ENCODE measurements at regions not wholly inside any gene's neighbourhood (a gene's known extent, or its start where the extent isn't known, plus 50 kb on each side); places are given as distances from the start of the nearest gene placed in this dataset.
"Not testable (repeated sequence)": the region's sequence is repeated elsewhere in the genome, so short reads cannot be mapped to it uniquely, and the experiment has no call there.

DNA sequence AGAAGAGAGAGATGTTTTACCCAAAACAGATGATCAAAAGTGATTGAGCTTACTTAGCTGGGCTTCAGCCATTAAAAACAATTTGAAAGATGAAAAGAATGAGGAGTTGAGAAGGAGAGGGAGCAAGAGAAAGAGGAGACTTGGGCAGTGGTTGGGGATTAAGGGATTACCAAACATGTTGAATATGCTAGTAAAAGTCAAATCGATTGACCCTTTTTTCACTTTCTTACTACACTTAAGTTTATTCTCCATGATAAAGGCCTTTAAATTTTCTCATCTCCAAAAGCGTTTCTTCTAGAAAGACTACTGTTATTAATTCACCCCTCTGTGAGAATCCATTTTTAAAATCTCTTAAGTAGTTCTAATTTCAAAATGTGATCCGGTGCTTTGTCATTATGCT is 1254.0 kb upstream of the PHF14 start:
- no peak for DNase-seq

DNA sequence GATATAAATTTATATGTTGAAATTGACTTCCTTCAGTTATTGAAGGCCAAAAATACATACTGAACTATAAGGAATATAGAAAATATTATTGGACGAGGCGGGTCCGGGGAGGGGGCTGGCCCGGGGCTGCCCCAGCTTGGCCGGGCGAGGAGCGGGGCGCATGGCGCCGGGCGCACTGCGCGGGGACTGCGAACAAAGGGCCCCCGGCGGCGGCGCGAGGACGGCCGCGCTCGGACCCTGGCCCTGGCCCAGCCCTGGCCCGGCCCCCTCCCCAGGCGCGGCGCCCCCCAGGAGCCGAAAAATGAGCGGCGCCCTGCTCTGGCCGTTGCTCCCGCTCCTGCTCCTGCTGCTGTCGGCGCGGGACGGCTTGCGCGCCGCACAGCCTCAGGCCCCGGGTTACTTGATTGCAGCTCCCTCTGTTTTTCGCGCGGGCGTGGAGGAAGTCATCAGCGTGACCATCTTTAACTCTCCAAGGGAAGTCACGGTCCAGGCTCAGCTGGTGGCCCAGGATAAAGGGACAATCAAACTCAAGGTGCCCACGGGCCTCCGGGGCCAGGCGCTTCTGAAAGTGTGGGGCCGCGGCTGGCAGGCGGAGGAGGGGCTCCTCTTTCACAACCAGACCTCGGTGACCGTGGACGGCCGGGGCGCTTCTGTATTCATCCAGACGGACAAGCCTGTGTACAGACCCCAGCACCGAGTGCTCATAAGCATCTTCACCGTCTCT is 1247.6 kb upstream of the PHF14 start:
- DNase-seq = not testable (repeated sequence)

DNA sequence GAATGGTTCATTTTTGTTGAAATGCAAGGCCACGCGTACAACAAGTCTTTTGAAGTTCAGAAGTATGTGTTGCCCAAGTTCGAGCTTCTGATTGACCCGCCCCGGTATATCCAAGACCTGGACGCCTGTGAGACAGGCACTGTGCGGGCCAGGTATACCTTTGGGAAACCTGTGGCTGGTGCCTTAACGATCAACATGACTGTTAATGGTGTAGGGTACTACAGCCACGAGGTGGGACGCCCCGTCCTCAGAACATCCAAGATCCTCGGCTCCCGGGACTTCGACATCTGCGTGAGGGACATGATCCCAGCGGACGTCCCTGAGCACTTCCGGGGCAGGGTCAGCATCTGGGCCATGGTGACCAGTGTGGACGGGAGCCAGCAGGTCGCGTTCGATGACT is 1246.9 kb upstream of the PHF14 start:
- not testable (repeated sequence) for DNase-seq

DNA sequence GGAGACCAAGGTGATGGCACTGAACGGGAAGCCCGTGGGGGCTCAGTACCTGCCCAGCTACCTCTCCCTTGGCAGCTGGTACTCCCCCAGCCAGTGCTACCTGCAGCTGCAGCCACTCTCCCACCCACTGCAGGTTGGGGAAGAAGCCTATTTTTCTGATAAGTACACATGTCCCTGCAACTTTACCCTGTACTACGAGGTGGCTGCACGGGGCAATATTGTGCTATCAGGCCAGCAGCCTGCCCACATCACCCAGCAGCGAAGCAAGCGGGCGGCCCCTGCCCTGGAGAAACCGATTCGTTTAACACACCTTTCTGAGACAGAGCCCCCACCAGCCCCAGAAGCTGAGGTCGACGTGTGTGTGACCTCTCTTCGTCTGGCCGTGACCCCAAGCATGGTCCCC is 1246.2 kb upstream of the PHF14 start:
- not testable (repeated sequence) for DNase-seq

DNA sequence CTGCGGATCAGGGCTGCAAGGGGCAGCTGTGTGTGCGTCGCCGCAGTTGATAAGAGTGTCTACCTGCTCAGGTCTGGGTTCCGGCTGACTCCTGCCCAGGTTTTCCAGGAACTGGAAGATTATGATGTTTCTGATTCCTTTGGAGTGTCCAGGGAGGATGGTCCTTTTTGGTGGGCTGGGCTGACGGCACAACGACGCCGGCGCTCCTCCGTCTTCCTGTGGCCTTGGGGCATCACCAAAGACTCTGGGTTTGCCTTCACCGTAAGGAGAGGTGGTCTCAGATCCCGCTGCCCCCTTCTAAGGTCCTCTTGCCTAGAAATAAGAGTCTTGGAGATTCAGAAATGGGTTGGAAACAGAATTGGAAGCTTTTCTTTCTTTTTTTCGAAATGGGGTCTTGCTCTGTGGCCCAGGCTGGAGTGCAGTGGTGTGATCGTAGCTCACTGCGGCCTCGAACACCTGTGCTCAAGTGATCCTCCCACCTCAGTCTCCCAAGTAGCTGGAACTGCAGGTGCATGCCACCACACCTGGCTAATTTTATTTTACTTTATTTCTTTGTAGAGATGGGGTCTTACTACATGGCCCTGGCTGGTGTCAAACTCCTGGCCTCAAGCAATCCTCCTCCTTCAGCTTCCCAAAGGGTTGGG is 1245.5 kb upstream of the PHF14 start:
- DNase-seq = not testable (repeated sequence)

DNA sequence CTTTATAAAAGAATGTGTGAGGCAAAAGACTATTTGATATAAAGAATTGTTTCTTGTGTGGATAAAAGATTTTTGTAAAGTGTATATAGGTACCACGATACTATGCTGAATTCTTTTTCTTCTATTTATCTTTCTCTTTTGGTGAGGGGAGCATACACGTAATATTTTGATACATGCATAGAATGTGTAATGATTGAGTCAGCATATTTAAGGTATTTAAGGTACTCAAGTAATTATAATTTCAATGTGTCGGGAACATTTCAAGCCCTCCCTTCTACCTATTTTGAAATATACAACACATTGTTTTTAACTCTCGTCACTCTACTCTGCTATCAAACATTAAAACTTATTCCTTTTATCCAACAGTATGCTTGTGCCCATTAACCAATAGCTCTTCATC is 1221.6 kb upstream of the PHF14 start:
- DNase-seq = no peak

DNA sequence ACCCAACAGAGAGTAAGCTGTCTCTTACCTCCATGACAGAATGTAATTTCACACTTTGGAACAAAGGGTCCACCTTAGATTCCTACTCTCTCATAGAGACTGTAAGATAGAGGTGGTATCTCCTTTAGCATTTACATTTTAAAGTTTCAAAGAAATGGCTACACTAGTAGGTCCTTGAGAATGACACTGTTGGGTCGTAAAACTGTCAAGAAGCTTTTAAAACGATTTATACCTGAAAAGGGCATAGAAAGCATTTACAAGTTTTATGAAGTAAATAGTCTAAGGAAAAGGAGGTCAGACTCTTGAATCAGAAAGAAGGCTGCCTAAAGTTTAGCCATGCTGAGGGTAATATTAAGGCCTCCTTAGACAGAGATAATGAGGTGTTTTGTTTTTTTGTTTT is 1212.4 kb upstream of the PHF14 start:
- DNase-seq = no peak

DNA sequence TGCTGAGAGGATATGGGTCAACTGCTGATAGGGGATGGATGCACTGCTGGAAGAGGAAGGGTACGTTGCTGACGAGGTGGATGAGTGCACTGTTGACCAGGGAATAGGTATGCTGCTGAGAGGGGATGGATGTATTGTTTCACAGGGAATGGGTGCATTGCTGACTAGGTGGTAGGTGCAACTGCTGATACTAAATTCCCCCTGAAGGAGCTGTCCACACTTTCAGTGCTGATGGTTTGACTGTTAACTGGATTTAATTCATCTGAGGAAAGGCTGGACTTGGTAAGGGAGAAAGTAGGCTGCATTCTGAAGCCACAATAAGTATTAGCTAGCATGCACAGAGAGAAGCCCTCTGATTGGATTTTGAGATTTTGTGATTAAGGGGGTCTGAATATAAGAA is 1196.8 kb upstream of the PHF14 start:
- no peak for DNase-seq

DNA sequence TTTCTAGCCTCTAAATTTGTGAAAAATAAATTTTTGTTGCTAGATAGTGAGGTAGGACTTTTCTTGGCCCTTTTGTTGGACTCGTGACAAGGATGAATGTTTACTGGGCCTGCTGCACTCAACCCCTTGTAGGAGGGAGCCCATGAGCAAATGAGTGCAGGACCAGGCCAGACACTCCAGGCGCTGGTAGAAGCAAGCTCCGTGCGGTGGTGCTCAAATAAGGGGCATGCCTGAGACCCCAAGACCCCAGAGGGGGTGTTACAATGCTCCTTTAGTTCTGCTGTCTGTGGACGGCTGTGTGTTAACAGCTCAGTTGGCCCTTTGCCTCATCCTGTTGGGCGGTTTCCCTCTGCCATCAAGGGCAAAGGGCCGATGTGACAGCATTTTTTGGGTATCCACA is 1195.3 kb upstream of the PHF14 start:
- no peak for DNase-seq

DNA sequence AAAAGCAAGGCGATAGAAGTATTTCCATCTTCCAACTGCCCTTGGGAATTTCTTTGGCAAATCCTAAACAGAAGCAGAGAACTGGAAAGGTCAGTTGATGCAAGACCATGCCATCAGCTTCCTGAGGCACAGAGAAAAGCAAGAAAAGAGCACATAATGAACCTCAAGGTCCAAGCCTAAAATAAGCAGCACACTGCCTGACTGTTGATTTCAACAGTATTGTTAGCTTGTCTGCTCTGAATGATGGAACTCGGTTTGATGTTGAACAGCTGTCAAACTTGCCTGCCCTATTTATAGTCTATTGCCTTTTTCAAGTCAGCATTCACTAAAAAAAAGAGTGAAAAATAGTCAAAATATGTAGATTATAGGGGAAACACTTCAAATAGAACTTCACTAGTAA is 1192.0 kb upstream of the PHF14 start:
- no peak for DNase-seq

DNA sequence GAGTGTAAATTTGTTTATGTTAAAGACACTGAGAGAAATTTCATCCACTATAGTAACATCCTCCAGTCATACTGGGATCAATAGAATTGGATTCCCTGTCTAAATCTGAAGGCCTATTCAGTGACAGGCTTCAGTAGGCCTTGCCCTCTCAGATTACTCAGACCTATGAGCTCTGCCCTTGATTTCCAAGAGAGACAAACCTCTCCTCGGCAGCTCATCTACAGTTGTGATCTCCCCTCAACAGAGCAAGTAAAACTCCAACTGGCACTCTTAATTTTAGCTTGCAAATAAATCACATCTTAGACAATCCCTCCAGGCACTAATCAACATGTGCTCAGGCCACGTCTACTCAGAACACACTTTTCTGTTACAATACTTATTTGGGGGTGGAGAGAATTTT is 1191.4 kb upstream of the PHF14 start:
- DNase-seq = no peak

DNA sequence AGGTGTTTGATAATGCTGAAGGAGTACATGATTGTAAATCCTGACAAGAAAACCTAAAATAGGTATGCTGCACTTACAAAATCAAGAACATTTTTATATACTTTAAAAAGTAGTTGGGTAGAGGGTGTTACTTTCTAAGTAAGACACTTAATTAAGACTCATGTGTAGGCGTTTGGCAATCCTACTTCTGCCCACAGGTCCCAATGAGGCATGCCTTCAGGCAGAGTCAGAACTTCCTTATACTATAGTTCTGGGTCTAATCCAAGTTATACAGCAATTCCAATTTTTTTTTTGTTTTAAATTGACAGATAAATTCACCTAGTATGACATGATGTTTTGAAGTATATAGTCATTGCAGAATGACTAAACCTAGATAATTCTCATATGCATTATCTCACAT is 1188.5 kb upstream of the PHF14 start:
- no peak for DNase-seq

DNA sequence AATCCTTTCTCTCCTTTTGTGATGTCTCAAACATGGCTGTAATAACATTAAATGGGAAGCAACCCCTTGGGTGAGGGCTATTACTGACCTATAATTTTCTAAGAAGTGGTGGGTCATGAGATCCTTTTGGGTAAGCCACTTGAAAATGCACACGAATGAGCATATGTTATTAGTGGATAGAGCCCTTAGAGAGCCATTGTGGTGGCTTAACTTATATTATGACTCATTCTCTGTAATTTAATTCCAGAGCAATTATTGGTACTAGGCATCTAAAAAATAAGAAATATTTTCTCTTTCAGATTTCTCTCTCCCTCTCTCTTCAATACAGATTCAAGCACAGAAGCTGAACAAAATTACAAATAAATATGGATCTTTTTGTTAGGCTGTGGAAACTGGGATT is 1177.4 kb upstream of the PHF14 start:
- no peak for DNase-seq

DNA sequence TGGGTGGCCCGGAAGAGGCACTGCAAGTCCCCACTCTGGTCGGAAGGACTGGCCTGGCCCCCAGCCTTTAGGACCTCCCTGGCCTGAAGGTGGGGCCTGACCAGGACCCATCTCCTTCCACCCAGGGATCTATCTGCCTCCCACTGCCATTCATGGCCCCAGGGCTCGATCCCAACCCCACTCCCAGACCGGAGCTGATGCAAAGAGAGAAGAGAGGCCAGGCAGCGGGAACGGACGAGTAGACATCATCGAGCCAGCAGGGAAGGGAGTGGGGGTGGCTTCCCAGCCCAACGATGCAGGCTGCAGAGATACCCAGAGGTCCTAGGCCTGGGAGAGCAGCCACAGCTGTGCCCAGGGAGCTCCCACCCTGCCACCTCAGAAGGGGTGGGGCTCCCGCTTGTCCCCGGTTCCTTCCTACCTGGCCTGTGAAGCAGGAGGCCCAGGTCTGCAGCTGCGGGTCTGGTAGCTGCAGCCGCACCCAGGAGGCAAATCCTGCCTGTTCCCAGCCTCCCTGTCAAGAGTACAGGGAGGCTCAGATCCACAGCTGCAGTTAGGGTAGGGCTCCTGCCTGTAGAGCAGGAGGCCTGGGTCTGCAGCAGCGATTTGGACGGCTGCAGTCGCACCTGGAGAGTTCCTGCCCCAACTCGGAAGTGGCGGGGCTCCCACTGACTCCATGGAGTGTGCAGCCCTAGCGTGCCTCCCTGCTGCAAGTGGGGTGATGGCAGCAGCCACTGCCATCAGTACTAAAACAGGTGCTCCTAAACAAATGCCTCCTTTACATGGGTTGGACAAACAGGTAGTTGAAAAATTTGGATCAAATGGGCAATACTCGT is 1151.0 kb upstream of the PHF14 start:
- no peak for DNase-seq

DNA sequence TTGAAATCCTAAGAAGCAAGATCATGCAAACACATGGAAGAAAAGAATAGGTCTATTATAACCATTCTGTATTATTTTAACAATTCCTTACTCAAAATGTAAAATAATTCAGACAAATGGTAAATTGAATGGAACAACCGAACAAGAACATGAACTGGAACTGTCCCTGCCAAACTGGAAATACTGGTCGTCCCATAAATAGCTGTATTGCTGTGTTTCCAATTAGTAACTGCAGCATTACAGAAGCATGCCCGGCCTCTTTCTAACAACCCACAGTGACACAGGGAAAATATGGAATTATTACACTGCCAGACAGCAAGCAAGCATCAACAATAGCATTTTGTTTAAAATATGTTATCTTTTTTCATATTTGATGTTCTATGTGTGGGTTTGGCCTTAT is 1138.5 kb upstream of the PHF14 start:
- DNase-seq = no peak

DNA sequence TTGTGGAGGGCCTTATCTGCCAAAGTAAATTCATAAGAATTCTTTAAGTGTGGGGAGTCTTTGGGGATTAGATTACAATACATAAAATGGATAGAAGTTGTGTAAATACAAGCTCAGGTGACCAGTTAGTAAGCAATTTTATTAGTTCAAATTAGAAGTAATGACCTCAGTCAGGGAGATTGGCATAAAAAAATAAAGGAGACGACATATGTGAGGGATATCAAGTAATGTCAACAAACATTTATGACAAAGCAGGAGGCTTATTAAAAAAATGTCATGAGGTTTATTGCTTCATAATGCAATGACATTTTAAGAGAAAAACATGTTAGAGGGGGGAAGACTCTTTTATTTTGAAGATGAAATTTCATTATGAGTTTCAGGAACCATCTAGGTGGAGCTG is 1137.0 kb upstream of the PHF14 start:
- DNase-seq = no peak

DNA sequence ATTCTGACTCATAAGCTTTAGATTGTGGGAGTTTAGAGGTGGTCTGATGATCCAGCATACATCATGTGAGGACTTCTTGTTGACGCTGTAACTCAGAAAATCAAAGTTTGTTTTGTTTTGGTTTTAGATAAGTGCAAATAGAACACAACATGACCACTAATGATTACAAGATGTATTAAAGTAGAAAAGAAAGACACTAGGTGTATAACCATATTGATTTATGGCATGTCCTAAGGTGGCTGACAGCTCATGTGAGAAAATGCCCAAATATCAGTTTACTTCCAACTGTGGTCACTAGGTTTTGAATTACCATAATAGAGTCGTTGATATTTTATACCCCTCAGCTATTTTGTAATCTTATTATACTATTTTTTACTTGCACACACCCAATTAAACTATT is 1131.4 kb upstream of the PHF14 start:
- no peak for DNase-seq

DNA sequence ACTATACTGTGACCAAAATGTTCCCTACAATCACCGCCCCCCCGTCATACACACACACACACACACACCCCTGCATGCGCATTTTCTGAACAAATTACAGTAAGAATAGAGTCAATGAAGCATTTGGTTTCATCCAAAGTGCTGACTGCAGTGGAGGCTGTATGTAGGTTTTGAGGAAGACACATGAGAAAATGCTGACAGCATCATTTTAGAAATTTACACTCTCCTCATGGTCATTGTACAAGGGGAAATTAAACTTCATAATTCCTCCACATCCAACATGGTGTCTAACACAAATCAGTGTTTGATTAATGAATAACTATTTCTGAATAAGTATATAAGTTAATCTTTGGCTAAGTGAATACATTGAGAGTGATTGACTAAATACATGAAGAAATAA is 1126.8 kb upstream of the PHF14 start:
- DNase-seq = no peak

DNA sequence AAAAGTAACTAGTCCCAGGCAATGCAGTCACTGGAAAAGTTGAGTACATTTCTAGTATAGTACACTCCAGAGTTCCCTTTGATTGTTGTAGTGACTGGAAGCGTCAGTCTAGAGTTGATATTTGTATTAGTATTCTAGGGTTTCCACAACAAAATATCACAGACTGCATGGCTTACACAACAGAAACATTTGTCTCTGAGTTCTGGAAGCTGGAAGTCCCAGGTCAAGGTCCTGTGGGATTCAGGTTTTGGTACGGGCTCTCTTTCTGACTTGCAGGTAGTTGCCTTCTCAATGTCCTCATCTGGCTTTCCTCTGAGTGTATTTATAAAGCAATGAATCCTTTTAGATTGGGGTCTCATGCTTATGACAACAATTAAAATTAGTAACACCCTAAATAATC is 1119.1 kb upstream of the PHF14 start:
- DNase-seq = no peak

DNA sequence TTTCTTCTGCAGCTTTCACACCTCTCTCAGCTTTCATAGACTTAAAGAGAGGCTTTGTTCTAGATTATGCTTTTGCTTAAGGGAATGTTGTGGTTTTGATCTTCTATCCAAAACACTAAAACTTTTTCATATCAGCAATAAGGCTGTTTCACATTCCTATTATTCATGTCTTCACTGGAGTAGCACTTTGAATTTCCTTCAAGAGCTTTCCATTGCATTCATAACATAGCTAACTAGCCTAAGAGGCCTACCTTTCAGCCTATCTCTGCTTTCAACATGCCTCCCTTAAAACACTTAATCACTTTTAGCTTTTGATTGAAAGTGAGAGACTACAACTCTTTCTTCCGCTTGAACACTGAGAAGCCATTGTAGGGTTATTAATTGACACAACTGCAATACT is 1117.0 kb upstream of the PHF14 start:
- no peak for DNase-seq

DNA sequence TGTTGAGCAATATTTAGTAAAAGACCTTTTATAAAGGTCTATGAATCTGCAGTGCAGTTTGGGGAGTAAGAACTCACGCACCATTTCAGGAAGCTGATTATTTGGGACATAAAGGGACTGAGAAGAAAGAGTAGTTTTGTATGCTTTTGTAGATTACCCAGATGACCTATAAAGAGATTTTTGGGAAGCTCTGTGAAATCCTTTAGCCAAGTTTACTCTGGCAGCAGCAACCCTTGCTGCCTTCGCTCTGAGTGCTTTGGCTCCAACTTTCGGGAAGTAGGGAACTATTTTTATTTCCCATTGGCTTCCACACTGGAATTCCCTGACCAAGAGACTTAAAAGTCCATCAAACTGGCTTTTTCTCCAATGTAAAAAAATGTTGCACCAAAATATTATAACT is 1110.1 kb upstream of the PHF14 start:
- no peak for DNase-seq

DNA sequence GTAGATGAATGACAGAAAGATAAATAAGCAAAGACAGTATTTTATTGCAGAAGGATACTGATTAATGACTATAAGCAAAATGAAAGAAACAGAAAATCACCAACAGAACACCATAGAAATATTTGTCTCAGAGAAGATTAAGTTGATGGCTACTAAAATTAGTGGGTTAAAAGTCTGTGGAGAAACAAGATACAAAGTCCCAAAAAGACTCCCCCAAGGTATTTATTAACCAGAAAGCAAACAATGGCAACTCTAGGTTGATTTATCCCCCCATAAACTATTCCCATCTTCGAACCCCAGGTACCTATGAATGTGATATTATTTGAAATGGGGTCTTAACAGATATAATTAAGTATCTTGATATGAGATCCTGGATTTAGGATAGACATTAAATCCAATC is 1104.5 kb upstream of the PHF14 start:
- DNase-seq = no peak

DNA sequence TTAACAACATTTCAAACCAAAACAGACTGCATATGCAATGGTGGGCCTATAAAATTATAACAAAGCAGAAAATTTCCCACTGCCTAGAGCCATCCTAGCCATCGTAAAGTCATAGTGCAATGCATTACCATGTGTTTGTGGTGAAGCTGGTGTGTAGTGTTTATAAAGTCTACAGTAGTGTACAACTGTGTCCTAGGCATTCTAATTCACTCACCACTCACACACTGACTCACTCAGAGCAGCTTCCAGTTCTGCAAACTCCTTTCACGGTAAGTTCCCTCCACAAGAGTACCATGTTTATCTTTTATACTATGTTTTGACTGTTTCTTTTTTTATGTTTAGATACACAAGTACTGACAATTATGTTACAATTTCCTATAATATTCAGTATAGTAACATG is 1104.1 kb upstream of the PHF14 start:
- DNase-seq = no peak

DNA sequence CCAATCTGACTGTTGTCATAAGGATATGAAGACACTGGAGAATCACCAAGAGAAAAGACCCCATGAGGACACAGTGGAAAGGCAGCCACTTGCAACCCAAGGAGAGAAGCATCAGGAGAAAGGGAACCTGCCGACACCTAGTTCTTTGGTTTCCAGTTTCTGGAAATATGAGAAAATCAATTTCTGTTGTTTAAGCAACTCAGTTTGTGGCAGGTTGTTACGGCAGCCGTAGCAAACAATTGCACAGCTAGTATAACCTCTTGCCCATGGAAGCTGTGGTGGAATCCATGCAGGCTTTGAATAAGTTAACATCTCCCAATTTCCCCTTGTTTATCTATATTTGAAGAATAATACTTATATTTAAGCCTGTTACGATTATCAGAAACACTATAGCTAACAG is 1103.0 kb upstream of the PHF14 start:
- no peak for DNase-seq

Data from stimulated activated CD4-positive, alpha-beta T cell treated with anti-CD3 and anti-CD28 coated beads, Interleukin-2, amount 100 ng/mL, for 48 hours (primary cell).